ENCODE measurements at regions not wholly inside any gene's neighbourhood (a gene's known extent, or its start where the extent isn't known, plus 50 kb on each side); places are given as distances from the start of the nearest gene placed in this dataset.
"Not testable (repeated sequence)": the region's sequence is repeated elsewhere in the genome, so short reads cannot be mapped to it uniquely, and the experiment has no call there.

DNA sequence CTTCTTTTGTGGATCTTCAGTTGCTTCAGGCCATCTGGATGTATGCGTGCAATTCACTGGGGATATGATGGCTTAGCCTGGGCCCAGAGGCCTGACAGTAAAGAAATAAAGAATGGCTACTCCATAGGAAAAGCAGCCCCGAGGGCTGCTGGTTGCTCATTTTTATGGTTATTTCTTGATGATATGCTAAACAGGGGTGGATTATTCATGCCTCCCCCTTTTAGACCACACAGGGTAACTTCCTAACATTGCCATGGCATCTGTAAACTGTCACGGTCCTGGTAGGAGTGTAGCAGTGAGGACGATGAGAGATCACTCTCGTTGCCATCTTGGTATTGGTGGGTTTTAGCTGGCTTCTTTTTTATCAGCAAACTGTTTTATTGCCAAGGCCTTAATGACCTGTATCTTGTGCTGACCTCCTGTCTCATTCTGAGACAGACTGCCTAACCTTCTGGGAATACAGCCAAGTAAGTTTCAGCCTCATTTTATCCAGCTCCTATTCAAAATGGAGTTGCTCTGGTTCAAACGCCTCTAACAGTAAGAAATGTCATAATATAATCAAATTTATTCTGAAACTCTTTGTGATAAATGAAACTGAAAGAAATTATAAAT lies 60.5 kb downstream of the DSEL start:
- DNase-seq (ENCODE audit: low spot score) = no peak
- intact Hi-C loops (cut with DNase I) = no loop called here
- no peak for ATAC-seq

GRCh38 chr18:67453901-67454300 lies 62.6 kb downstream of the DSEL start:
- intact Hi-C loops (cut with DNase I) = no loop called here
- DNase-seq (ENCODE audit: low spot score) = no peak
- no peak for ATAC-seq

DNA sequence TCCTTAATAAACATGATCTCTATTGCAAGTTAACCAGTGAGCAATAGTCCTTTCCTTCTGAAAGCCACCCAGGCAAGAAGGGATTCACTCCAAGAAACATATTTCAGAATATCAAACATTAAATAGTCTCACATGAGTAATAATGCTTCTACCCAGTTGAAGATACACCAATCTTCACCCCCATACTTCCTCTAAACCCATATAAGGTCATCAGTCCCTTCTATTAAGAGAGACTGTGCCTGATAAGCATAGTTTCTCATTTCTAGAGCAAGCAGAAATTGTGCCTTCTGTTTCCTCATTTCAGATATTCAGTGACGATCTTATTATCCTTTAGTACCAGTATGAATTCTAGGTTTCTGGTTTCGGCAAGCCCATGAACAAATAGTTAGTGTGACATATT lies 64.6 kb downstream of the DSEL start:
- no peak for ATAC-seq
- intact Hi-C loops (cut with DNase I) = no loop called here

DNA sequence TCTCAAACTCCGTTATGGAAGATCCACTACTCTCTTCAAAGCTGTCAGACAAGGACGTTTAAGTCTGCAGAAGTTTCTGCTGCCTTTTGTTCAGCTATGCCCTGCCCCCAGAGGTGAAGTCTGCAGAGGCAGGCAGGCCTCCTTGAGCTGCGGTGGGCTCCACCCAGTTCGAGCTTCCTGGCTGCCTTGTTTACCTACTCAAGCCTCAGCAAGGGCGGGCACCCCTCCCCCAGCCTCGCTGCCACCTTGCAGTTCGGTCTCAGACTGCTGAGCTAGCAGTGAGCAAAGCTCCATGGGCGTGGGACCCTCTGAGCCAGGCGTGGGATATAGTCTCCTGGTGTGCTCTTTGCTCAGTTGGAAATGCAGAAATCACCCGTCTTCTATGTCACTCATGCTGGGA lies 65.4 kb downstream of the DSEL start:
- ATAC-seq; intact Hi-C loops (cut with DNase I); DNase-seq (ENCODE audit: low spot score): not testable (repeated sequence)

More for the DNA sequence above, 64.6 kb downstream of the DSEL start:
- DNase-seq (ENCODE audit: low spot score) = no peak

DNA sequence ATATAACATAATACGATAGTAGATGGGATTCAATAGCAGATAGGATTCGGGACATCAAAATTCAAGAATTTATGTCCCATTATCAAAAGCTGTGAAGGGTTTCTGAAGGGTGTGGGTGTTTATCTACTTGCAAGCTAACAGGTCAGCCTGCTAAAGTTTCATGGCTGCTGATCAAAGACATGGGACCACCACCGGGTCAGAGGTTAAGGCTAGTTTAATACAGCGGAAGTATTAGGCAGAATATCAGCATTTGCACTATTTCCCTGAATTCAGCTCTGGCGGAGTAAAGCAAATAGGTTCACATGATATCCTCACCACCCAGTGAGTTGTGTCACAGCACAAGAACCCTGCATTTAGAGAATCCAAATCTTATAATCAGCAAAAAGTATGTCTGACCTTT lies 82.5 kb downstream of the DSEL start:
- intact Hi-C loops (cut with DNase I) = no loop called here
- DNase-seq (ENCODE audit: low spot score) (no peak), ATAC-seq (no peak)

- intact Hi-C loops (cut with DNase I) = no loop called here
- ATAC-seq (no peak), DNase-seq (ENCODE audit: low spot score) (no peak)
Measured at GRCh38 chr18:67432806-67433205, 83.7 kb downstream of the DSEL start.

- intact Hi-C loops (cut with DNase I) = no loop called here
- no peak for ATAC-seq
- no peak for DNase-seq (ENCODE audit: low spot score)
Measured at GRCh38 chr18:67428805-67429204, 87.7 kb downstream of the DSEL start.

DNA sequence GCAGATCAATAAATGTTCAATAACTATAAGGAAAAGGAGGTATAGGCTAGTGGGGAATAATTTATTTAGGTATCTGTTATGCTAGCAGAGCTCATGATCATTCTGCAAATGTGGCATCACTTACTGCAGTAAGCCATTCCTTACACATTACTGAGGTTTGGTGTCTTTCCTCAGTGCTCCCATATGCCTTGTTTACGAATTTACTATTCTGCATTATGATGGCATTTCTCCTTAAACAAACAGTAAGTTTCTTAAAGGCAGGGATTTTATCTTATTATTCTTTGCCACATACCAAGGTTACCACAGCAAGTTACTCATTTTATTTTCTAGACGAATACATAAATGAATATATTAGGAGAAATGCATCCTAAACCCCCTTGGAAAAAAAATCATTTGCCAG lies 88.4 kb downstream of the DSEL start:
- DNase-seq (ENCODE audit: low spot score) (no peak), ATAC-seq (no peak)
- intact Hi-C loops (cut with DNase I) = no loop called here

DNA sequence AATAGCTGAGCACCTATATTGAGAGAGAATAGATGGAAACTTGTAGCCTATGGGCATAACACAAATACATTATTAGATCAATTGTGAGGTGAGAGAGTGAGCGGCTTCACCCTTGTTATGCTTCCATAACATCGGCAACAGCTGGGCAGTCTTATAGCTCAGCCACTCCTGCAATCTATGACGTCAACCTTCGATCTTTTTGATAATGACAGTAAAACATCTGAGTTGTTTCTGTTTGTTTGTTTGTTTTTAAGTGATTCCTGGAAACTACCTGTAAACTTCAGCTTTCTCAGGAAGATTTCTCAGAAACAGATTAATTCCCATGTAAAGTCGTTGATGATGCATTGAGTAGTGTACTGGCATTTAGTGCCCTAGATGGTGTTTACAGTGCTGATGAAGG lies 90.0 kb downstream of the DSEL start:
- DNase-seq (ENCODE audit: low spot score) = no peak
- intact Hi-C loops (cut with DNase I) = no loop called here
- ATAC-seq = no peak

DNA sequence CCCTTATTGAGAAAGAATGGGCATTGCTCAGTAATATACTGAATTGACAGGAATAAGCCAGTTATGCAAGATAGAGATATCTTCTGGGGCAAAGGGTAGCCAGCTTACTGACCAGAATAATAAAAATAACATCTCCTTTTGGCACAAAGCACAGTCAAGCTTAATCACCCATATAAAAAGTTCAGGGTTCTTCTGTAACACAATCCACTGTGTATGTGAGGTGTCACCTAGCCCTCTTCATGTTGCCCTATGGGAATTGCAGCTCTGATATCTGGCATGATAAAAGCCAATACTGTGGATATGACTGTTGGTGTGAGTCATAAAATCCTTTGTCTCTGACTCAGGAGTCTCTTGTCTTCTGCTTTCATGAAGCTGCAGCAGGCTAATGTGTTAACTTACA lies 90.8 kb downstream of the DSEL start:
- no peak for DNase-seq (ENCODE audit: low spot score)
- intact Hi-C loops (cut with DNase I) = no loop called here

DNA sequence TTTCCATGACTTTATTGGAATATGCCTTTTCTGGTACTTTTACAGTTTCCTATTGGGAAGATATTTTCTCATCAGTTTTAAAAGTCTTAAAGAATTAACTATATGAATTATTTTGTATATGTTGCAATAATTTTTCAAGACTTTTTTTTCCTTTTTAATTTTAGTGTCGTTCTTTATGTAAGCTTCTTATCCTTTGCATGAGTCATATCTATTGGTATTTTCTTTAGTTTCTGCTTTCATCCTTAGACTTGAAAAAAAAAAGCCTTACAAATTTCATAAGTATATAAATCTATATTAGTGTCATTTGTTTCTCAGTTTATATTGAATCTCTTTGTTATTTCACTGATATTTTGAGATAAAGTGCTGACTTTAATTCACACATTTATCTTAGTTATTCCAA lies 94.9 kb downstream of the DSEL start:
- DNase-seq (ENCODE audit: low spot score) (no peak), ATAC-seq (no peak)
- intact Hi-C loops (cut with DNase I) = no loop called here

More for the DNA sequence above, 90.8 kb downstream of the DSEL start:
- no peak for ATAC-seq

DNA sequence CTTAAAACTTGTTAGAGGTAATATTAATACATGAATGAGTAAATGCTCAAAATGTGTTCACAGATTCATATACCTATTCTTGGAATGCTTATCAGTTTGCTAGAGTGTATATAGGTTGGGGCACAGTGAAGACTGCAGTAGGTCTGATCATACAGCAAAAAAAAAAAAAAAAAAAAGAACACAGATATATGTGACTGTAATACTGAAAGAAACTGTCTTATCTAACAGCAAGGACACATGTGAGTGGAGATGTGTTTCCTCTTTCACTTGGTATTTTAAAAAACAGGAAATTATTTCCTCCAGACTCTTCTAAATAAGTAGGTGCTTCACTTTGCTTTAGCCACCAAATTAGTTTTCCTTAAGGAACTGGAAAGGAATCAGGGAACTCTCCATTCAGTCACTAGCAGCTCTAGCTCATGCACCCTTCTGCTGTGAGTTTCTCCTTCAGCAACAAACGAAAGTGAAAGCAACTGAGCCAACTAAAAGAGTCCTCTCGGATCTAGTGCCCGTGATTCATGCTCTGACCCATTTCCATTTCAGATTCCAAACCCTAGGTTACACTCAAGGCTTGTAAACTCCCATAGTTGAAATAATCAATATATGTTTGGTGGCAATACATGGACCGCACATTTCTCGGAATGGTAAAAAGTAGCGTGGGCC lies 98.5 kb downstream of the DSEL start:
- ATAC-seq (peak; percentile 65), DNase-seq (ENCODE audit: low spot score) (no peak)
- intact Hi-C loops (cut with DNase I) = no loop called here

DNA sequence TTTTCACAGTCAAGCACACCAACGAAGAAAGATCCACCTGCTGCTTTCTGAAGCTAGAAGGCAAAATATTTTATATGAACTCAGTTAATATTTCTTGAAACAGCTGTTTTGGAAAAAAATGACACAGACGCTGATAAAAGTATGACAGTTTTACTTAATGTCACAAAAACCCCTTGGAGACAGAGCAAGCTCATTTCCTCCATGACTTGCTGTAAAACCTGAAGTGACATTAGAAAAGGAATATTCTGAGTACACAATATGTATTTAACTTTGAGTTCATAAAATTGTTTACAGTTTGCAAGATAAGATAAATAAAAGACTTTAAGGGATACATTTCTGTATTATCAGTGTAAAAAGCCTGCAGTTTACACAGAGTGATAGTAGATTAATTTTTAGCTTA lies 105.4 kb downstream of the DSEL start:
- ATAC-seq (no peak), DNase-seq (ENCODE audit: low spot score) (no peak)
- intact Hi-C loops (cut with DNase I) = no loop called here

GRCh38 chr18:67410075-67411070 lies 106.1 kb downstream of the DSEL start:
- no peak for ATAC-seq
- intact Hi-C loops (cut with DNase I) = no loop called here
- no peak for DNase-seq (ENCODE audit: low spot score)

DNA sequence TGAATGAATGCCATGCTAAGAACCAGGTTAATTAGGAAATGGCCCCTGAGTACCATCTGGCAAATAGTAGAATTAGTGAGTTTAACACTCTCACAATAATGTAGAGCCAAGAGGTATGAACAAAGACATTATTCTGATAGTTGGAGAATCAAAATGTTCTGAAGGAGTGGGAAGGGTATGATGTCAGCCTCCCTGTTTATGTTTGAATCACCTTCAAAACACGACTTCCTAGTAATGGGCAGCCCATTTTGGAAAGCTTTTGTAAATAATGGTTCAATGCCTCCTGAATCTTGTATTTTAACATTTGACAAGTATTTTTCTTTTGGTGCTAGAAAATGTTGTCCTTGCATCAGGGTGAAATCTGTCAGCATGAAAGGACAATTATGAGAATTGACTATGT lies 108.3 kb downstream of the DSEL start:
- intact Hi-C loops (cut with DNase I) = no loop called here
- no peak for ATAC-seq

DNA sequence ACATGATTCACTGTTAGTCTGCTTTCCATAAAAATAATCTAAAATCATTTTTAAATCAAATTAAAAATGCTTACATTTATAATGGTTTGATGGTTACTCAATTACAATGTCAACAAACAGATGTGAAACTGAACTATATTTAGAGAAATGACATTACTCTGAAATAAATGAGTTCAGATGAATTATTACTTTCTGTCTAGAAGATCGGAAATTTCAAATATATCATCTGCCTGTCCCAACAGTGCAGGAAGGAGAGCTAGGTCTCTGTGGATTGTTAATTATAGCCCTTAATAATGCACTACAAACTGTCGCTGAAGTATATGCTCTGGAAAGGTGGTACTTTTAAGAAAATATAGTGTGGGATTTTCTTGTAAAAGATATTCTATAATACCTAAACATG lies 109.8 kb downstream of the DSEL start:
- intact Hi-C loops (cut with DNase I) = no loop called here

More for the DNA sequence above, 108.3 kb downstream of the DSEL start:
- DNase-seq (ENCODE audit: low spot score) = no peak

GRCh38 chr18:67402543-67402942 lies 114.0 kb downstream of the DSEL start:
- ATAC-seq (no peak), DNase-seq (ENCODE audit: low spot score) (no peak)
- intact Hi-C loops (cut with DNase I) = no loop called here

More for the DNA sequence above, 109.8 kb downstream of the DSEL start:
- no peak for ATAC-seq
- DNase-seq (ENCODE audit: low spot score) = no peak

DNA sequence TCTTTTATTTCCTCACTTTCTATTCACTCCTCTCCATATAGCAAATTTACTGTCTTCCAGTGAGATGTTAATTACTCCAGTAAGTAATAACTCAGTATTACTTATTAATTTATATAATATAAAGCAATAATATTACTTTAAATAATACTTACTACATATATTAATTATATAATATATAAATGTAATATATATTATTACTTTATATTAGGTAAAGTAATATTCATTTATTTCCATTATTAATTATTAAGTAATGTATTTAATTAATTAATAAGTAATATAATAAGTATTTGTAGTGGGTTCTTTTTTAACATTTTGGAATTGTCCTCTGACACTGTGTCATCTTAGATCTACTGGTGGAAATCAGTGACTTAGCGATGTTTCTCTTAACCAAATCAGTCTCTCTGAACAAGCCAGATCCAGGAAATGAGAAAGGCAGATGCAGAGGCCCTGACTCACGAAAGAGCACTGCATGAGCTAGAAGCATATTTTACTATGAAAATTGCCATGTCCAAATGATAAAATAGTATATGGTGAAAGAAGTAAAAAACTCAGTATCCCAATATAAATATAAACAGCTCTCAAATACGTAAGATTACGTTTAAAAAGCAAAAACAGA lies 115.9 kb downstream of the DSEL start:
- DNase-seq (ENCODE audit: low spot score) (no peak), ATAC-seq (no peak)
- intact Hi-C loops (cut with DNase I) = no loop called here

- ATAC-seq (no peak), DNase-seq (ENCODE audit: low spot score) (no peak)
- intact Hi-C loops (cut with DNase I) = no loop called here
Measured at GRCh38 chr18:67386032-67386431, 130.5 kb downstream of the DSEL start.

DNA sequence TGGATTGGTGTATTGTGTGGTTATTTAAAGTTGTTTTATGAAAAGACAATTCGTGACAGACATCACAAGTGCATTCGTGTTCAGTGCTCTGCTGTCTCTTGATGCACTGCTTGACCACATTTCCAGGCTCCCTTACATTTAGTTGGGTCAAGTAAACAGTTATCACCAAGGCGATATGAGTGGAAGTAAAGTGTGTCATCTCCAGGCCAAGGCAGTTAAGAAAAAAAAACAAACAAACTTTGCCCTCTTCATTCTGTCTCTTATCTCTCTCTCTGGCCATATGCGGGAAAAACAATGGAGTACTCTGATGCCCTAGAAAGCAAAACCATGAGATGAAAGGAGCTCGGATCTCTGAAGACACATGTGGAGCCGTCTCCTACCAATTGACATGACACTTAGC lies 131.1 kb downstream of the DSEL start:
- intact Hi-C loops (cut with DNase I) = no loop called here
- DNase-seq (ENCODE audit: low spot score) (no peak), ATAC-seq (no peak)
